GM21529 (cell line): ENCODE measurements at regions not wholly inside any gene's neighbourhood (a gene's known extent, or its start where the extent isn't known, plus 50 kb on each side); places are given as distances from the start of the nearest gene placed in this dataset.

ENCODE experiments used
- ATAC-seq: cut with Tn5 transposase; IDR thresholded peaks from one replicate; pipeline ENCODE4 v1.9.1; 2021; ENCODE audit not compliant: unreplicated experiment

GRCh38 chr7:25995216-25995615 is 156.8 kb upstream of the NFE2L3 start:
- ATAC-seq, result no peak

GRCh38 chr7:25996006-25996408 is 156.0 kb upstream of the NFE2L3 start:
- no peak for ATAC-seq

DNA sequence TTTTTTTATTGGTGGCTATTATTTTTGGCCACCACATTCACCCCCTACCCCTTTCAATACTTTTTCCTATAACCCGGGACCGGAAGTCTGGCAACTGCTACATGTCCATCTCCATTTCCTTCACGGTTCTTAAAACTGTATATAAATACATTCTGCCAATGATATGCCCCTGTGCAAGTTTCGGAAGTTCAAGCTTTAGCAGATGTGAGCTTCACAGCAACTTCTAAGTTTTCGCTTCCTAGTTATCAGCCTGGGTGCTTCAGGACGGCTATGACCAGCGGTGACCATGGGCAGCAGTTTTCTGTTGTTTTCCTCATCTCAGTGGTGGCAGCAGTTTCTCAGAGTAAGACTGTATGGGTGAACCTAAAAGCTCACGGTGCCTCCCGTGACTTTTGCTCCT is 153.5 kb upstream of the NFE2L3 start:
- ATAC-seq, result no peak

GRCh38 chr7:26000841-26001240 is 151.2 kb upstream of the NFE2L3 start:
- no peak for ATAC-seq

DNA sequence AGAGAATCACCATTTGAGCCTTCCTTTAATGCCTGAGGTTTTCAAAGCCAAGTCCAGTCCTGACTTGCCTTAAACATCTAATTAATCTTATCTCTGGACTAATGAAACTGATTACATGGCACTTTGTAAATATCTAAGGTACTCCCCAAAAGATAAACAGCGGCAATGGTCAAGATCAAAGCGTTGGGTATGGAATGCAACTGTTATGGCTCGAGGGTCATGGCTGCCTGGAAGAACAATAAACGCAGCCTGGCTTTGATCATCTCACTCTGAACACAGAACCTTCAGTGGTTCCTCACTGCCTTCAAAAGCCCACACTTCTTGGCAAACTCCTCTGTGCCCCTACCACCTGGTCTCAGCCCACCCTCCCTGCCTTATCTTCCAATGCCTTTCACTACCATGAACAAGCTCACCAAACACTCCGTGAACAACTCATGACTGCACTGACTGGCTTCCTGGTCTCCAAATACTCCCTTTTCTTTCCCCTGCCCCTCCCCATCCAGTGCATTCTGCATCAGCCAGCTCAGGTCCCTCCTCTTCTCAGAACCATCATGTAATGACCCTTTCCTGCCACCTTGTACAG is 150.2 kb upstream of the NFE2L3 start:
- ATAC-seq, result no peak

GRCh38 chr7:26005683-26006410 is 146.2 kb upstream of the NFE2L3 start:
- ATAC-seq, result no peak

DNA sequence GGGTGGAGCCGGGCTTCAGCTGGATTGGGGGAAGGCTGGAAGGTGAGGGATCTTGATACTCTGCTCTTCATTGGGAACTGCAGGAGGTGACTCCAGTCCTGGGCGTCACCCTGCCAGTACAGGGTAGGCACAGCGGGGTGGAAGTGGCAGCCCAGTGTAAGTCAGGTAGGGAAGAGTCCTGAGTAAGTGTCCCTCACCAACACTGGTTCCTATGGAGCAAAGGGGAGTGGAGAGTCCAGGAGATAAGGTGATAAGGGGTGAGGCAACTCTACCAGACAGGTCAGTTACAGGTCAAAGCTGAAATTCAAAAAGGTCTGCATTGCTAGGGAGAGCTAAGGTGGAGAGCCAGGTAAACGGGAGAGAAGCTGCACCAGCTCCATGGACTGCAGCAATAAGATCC is 145.6 kb upstream of the NFE2L3 start:
- ATAC-seq, result no peak

DNA sequence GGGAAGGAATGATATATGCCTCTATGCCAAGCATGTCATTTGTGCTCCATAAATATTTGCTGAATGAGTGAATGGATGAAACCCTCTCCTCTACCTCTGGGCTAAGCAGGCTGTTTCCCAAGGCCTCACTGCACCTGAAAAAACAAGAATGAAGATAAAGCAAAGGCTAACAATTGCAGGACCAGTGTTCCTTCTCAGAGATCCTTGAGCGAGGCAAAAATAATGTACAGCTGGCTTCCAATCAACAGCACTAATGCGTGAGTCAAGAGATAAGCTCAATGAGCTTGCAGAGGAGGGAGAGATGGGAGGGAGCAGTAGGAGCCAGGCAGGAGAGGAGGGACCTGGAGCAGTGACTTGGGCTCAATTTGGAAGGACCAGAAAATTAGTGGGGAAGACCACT is 144.5 kb upstream of the NFE2L3 start:
- ATAC-seq, result no peak

GRCh38 chr7:26008428-26008827 is 143.6 kb upstream of the NFE2L3 start:
- ATAC-seq, result no peak

GRCh38 chr7:26011039-26011696 is 140.8 kb upstream of the NFE2L3 start:
- peak; percentile 84 for ATAC-seq

DNA sequence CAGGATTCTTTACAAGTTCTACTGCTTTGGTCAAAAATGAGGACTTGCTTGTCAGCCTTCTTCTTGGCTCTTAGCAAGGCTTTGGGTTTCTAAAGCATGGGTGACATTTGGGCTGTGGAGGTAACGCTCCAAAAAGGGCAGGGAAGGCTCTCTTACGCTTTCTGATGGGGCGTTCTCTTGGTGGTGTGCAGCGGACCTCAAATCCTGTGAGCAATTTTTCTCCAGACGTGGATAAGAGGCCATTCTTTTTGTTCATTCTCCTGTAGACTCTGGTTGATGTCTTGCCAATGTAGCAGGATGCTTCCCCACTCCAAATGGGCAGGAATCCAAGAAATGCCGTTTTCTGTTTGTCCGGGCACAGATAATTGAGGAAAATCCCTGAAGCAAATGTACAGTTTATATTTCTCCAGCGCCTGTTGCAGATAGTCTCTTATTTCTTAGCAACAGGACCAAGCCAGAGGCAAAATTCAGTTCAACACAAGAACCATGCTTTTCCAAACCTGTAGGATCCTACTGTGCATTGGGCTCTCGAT is 138.4 kb upstream of the NFE2L3 start:
- no peak for ATAC-seq

- ATAC-seq, result no peak
Measured at GRCh38 chr7:26022982-26023381, 129.0 kb upstream of the NFE2L3 start.

- ATAC-seq, result no peak
Measured at GRCh38 chr7:26029911-26030310, 122.1 kb upstream of the NFE2L3 start.

- ATAC-seq, result no peak
Measured at GRCh38 chr7:26034391-26034790, 117.6 kb upstream of the NFE2L3 start.

- no peak for ATAC-seq
Measured at GRCh38 chr7:26035552-26035951, 116.4 kb upstream of the NFE2L3 start.

DNA sequence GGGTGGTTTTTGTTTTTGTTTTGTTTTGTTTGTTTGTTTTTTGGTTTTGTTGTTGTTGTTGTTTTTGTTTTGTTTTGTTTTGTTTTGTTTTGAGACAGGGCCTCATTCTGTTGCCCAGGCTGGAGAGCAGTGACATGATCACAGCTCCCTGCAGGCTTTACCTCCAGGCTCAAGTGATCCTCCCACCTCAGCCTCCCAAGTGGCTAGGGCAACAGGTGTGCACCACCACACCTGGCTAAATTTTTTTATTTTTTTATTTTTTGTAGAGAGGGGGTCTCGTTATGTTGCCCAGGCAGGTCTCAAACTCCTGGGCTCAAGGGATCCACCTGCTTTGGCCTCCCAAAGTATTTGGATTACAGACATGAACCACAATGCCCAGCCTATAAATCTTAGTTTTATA is 115.9 kb upstream of the NFE2L3 start:
- no peak for ATAC-seq

- ATAC-seq, result no peak
Measured at GRCh38 chr7:26038201-26038990, 113.6 kb upstream of the NFE2L3 start.

DNA sequence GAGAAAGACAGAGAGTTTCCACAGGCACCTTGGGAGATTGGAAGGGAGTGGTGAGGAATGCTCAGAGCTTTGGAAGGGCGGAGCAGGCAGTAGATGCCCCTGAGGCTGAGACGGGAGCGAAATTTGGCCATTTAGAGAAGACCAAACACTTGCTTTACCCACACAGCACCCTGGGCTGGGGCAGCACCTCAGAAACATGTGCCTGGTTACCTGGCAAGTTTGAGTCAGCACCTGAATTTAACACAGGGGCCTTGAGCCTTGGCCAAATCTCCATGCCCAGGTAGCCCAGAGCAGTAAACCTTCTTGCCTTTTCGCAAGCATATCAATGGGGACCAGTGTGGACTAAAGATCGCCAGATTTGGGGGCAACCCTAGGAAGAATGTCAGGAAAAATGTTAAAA is 111.9 kb upstream of the NFE2L3 start:
- no peak for ATAC-seq

GRCh38 chr7:26042237-26042636 is 109.8 kb upstream of the NFE2L3 start:
- ATAC-seq, result no peak

DNA sequence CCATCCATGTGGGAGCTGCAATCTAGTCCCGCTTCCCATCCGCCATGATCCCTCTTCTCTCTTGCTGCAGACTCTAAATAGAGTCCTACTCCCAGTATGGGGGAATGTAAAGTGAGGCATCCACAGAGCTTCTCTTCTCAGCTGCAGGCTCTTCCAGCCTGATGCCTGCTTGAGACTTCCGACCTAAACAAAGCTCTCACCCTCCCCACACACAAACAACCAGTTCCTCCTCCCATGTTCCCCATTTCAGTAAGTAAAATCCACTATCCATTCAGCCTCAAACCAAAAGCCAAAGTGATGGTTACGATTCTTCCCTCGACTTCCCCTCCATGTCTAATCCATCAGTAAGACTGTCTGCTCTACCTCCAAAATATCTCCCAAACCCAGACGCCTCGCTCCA is 108.2 kb upstream of the NFE2L3 start:
- ATAC-seq, result no peak

DNA sequence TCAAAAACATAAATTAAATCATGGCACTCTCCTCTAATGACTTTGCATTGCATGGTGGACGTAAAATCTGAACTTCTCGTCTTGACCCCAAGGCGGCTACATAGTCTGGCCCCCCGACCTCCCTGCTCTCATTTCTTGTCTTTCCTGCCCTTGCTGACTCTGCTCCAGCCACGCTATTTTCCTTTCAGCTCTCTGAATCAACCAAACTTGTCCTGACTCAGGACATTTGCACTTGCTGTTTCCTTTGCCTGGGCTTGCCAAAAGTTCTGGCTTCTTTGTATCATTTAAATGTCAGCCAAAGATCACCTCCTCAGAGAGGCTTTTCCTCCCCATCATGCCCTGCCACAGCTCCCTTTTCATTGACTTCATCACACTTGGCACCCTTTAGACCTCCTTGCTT is 107.7 kb upstream of the NFE2L3 start:
- ATAC-seq, result no peak
